HG03439 (cell line): ENCODE measurements at regions not wholly inside any gene's neighbourhood (a gene's known extent, or its start where the extent isn't known, plus 50 kb on each side); places are given as distances from the start of the nearest gene placed in this dataset.

Experiments
- ATAC-seq: cut with Tn5 transposase; IDR thresholded peaks from one replicate; pipeline ENCODE4 v1.9.1; 2021; ENCODE audit warnings: mild to moderate bottlenecking, moderate library complexity; ENCODE audit not compliant: unreplicated experiment

DNA sequence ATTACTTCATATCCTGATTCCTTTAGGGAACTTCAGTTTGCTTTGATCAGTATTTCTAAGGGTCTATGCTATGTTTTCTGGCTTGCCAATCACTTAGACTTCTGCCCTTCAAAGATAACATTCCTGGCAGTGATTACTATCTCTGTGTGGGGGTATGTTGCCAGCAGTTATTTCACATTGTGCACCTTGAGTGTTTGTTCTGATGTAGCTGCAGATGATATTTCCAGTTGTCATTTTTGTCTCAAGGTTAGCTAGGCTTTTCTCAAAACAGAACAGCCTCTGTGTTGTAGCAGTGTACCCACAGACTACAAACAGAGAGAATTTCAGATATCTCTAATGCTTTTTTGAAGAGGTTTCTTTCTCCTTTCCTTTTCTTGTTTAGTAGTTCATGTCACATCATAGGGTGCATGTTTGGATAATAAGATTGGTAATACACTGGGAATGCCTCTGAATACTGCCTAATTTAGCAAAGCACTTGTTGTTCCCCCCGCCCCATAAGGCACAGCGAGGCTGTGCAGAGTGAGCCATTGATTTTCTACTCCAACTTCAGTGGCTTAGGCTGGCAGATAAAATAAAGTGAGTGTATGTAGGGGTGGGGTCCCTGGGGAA lies 134.7 kb upstream of the AGR3 start:
- ATAC-seq = no peak

DNA sequence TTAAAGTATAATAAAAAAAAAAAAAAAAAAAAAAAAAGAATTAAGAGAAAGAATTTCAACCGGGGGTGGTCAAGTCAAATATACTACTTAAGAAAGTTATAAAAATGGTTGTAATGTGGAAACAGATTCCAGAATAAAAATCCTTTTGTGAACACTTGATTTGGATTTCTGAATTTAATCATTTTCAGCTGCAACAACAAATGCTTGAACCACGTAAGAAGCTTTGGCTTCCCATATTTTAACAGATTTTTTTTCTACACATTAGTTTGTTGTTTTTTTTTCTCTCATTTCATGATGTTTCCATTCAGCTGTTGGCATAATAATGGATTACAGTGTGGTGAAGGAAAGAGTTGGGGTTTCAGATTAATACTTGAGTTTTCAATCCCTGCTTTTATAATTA lies 137.3 kb upstream of the AGR3 start:
- no peak for ATAC-seq

DNA sequence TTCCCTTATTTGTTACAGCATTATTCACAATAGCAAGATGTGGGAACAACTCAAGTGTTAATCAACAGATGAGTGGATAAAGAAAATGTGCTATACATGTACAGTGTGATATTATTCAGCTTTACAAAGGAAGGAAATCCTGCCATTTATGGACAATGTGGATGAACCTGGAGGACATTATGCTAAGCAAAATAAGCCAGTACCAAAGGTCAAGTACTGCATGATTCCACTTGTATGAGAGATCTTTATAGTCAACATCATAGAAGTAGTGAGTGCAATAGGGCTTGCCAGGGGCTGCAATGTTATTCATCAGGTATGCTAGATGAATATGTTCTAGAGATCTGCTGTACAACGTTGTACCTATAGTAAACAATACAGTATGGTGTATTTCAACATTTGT lies 138.5 kb upstream of the AGR3 start:
- ATAC-seq = no peak

DNA sequence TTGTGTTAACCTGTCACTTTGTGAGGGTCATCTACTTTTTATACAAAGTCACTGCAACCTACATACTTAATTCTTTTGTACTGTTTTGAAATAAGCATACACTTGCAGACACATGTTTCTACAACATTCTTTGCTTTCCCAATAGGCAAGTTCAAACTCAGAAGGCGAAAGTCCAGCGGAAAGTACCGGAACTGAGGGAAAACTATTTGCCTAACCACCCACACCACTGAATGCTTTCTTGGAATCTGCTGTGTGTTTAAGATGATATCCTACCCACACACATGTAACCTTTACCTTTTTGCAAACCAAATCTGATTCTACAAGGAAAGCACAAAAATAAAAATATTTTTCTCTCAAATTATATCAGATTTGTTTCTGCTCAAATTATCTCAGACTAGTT lies 139.4 kb upstream of the AGR3 start:
- no peak for ATAC-seq

DNA sequence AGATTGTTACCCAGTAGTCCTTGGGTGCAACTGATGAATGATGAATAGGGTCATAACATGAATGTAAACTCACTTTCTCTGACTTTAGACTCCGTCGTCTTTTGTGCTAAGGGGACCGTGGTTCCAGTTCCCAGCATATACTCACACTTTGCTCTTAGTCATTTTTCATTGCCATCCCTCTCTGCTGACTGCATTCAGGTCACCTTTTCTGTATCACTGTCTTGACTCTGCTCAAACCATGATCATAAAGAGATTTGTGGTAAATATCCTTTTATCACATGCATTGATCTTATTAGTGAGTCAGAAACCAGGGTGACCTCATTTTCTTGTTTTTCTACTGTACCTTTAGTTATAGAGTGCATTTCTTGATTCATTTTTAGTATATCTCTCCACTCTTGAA lies 141.1 kb upstream of the AGR3 start:
- ATAC-seq = no peak

DNA sequence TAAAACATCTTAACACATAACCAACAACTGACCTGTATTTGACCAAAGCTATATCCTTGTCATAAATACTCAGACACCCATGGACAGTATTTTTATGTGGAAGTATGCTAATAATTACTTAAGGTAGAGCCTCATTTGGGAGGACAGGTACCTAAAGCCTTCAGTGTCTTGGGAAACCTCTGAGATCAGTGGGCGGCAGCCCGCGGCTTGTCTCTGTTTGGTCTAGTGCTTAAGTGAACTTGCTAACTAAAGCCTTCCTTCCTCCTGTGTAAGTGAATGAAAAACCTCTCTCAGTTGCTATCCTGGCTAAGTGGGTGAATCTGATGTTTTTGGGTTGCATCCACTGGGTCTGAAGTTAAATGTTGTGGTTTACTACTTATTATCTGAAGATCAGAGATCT lies 144.5 kb upstream of the AGR3 start:
- no peak for ATAC-seq

DNA sequence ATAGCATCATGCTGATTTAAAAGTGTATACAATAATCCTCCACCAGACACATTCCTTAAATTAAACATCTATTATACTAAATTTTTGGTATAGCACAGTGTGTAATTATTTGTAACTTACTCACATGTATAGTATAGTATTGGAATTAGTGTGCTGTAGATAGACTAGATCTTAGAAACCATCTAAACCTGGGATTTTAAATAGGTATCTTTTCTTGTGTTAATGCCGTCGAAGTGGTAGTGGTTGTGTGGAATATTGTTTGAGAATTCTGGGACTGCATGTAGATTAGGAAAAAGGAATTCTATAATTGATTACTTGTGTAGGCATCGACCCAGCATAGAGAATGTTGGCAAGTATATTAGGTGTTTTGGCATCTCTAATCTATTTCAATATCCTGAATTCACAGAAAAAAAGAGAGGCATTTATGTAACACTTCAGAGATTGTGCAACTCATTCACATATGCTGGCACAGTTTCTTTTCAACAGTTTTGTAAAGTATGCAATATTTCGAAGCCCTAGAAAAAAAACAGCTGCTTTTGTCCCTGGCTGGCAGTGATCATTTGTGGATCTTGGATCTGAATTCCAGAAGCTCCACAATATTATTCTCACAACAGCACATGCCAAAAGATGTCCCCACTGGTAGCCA lies 145.5 kb upstream of the AGR3 start:
- no peak for ATAC-seq

DNA sequence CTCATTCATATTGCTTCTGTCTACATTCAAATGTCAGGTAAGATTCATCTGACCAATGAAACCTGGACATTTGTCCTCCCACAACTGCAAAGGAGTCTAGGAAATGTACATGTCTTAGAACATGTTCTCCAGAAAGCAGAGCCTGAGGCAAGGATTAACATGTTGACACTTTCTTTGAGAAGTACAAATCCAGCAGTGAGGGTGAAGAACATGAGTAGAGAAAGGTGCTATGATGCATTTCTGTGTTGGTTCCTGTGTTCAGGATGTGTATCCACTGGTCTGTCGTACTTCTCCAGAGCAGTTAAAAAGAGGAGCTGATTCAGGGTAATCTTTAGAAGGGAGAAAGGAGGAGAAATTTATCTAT lies 146.0 kb upstream of the AGR3 start:
- ATAC-seq = no peak

DNA sequence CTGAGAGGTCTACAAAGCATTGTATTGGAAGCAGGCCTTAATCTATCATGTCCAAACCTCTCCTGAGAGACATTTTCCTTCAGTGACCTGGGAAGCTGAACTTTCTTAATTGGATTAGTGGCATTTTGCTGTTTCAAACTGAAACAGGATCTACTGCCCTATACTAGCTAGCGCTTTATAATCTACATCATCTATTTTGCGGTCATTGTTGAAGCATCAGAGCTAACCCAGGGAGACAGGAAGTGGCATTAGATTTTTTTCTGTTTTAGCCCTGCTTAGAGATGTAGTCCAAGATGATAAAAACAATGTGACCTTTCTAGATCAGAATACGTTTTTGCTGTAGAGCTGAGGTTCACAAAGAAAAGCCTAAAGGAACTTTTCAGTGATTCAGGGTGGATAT lies 147.4 kb upstream of the AGR3 start:
- ATAC-seq = no peak

DNA sequence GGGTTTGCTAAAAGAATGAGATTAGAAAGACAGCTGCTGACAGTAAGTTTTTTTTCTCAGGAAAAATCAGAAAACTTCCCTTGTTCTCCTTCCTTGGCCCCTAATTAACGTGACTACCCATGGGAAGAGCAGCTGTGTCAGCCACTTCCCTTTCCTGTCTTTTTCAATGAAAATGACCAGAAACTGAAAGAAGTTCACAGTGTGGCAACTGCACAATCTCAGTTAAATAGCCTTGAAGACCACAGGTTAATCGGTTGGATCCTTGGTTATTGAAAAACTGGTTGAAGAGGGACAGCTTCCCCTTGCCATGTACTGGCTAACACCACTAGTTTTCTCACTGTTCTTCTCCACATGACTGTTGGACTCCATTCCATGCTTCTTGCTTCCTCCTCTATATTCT lies 148.8 kb upstream of the AGR3 start:
- ATAC-seq = no peak

DNA sequence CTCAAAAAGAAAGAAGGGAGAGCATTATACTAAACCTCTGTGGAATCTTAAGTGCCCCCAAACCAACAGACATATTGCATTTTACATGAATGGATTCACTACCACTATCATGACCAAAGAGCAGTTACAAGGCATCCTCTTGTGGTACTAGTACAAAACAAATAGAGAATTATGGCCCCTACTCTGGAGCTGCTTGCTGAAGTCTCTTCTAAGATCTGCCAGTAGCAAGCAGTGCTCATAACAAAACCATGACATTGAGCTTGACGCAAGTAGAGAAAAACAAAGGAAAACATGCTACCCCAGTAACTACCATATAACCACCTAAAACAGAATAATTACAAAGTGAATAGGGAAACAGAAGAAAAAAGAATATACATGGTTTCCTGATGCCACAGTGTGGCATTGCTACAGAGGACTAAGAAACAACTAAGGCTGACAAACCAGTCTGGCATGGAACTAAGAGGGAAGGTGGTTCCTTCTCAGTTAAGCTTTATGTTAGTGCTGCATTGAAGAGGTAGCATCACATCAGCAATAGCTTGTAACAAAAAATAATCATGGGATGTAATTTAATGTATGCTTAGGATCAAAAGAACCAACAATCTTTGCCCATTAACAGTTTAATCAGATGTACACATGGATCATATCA lies 150.2 kb upstream of the AGR3 start:
- ATAC-seq = no peak

DNA sequence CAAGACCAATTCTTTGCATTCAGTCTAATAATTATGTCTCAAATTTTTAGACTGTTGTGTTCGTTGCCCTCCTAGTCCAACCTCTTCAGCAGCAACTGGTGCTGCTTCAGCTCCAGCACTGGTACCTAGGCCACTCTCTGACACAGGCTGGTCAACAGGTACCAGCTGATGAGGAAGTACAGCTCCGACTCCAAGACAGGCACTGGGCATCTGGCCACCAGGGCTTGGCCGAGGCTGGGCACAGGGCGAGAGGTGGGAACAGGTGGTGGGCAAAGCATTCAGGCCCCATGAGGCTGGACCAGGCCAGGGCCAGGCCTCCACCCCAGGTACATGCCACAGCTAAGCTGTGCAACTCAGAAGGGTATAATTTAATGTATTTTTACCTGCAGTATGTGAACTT lies 151.5 kb upstream of the AGR3 start:
- no peak for ATAC-seq

DNA sequence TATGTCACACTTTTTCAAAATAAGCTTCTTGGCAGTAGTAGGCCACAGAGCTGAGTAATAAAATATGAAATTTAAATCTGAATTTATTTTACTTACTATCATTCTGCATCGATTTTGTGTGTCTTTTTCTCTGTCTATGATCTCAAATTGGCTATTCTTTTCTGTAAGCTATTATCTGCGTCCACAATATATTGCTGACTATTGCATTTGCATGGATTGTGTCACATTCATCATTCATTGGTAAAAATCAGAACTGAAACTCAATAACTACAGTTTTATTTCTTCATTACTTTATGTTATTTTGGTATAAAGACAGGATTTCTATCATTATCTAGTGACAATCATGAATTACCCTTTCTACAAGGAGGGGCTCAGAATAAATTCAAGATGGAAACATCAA lies 154.8 kb upstream of the AGR3 start:
- ATAC-seq = no peak

DNA sequence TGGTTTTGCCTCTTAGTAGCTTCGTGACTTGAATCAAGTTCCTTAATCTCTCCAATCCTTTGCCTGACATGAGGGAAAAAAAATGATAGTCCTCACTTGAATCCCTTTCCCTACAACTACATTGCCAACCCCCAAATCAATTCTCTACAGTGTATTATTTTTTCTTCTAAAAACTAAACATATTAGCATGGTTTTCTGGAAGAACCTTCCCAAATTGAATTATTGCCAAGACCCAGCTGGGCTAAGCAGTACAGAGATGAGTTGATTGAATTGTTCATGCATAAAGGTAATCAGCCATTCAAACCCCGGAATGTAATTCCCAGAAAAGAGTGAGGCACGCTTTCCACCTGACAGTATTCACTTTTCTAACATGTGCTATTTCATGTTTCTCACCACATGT lies 155.6 kb upstream of the AGR3 start:
- no peak for ATAC-seq

DNA sequence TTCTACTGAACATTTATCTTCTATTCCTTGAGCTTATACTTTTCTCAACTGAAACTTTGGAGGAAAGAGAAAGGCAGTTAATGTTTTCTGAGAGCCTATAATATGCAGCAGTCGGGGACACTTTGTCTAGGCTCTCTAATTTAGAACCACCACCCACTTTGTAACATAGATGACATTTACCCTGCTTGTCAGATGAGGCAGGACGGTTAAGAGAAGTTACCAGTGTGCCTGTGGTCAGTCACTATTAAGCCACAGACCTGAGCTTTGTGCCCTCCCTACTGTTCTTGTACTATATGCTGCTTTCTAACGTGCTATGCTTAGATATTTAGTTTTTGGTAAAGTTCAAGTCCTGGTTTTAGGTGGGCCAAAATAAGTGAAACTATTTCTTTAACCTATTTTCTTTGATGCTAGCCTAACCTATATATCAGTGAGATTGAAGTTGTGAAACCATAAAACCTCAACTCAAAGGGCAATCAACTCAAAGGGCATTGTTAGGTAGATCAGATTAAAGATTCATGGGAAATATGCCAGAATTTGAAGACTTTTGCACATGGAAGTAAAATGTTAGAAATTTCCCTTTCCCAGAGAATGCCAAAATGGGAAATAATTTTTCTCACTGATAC lies 156.5 kb upstream of the AGR3 start:
- ATAC-seq = no peak

DNA sequence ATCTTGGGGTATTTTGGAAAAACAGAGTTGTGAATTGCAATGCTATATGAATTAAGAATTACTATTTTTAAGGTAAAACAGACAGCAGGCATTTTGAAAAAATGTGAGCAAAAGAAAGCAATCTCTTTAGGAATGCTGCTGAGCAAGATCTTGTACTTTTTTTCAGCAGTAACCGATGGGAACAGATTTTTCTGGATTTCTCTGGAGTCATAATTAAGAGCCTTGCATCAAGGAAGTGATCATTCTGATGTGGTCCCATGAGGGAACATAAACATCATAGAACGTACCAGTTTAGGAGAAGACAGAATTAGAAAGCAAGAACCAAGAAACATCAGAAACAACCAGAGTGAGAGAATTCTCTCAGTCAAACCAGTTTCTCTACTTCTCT lies 157.0 kb upstream of the AGR3 start:
- ATAC-seq = no peak

DNA sequence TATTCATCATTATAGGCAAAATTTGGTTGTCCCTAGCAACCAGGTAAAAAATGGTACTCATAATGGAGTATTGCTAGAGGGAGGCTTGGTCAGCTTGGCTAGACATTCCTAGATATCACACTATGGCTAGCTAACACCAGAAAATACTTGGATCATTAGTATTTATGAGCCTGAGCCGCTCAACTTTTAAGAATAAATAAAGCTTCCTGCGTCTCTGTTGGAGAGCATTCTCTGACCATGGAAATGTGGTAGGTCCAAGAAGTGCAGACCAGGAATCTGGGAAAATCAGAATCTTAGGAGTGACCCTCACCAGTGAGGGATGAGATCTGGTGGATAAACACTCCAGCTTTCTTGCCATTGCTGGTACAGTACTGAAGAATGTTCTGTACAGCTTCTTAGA lies 157.6 kb upstream of the AGR3 start:
- ATAC-seq = no peak

DNA sequence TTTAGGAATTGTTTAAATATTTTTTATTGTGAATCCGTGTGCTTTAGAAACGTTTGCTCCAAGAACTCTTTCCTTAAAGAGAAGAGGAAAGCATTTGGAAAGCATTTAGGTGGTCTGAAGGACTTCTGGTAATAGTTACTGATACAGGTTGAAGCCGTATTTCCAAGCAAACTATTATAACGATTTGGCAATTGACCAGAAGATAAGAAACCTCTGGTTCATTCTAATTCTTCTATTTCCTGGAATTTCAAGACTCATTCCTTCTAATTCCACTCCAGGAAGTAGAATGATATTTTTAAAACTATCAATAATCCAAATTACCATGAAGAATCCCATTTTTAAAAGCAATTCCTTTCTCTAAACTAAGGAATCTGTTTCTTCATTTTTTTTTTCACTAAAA lies 158.9 kb upstream of the AGR3 start:
- no peak for ATAC-seq

DNA sequence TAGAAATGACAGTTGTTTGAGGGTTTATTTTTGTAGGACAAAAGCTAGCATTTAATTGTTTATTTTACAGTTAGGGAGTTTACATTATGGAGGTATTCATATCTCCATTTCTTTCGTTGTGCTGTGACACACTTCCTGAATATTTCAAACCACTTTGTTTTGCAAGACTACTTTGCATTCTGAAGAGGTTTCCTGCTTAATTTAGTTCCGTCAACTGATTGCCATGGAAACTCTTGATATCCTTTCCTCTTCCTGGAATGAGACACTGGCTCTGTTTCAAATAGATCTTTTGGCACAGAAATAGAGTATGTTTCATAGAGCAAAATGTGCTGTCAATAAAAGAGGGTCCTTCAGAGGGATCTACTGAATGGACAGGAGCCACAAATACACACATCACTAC lies 159.5 kb upstream of the AGR3 start:
- ATAC-seq = no peak

DNA sequence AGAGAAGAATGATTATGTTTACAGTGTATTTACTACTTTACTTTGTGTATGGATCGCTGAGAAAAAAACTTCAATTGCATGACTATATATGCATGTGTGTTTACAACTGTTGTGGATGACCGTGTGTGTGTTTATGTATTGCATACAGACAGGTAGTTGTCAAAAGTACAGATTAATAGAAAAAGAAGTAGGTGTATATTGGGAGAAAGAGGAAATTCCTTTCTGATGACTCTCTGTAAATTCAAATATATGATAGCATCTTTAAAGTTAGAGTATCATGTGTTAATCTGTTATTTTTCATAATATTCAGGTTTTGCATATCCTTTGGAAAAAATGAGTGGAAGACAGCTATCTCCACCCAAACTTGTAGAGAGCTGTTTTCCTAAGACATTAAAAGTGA lies 160.4 kb upstream of the AGR3 start:
- ATAC-seq = no peak

DNA sequence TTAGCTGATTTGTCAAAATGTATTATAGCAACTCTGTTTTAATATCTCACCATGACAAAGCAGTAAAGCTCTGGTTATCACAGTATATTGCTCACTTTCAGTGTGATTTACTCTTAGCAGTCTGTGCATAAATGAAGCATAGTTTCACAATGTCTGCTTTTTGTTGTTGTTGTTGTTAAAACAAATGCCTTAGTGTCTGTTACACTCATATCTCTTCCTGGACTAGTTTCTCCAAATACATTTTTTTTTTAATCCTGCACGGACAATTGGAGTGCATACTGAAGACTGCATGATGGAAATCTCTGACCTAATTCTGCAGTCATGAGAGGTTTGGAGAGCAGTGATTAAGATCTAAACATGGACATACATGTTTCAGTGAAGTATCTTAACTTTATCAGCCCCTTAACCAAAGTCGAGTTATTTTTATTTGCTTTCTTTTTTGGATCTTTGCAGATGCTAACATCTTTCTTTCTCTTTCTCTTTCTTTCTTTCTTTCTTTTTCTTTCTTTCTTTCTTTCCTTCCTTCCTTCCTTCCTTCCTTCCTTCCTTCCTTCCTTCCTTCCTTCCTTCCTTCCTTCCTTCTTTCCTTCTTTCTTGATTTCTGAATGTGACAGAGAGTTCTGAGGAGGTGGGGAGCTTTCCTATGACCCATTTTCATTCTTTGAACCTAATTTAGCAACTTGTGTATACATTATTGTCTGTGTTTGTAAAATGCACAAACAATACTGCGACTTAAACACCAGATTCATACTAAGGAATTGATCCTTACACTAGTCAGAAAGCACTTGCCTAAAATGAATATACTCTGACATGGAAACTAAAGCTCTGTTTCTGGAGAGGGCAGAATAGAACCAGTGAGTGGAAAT lies 161.5 kb upstream of the AGR3 start:
- ATAC-seq = no peak
